ENCODE measurements at regions not wholly inside any gene's neighbourhood (a gene's known extent, or its start where the extent isn't known, plus 50 kb on each side); places are given as distances from the start of the nearest gene placed in this dataset.

- TF ChIP-seq POLR2A (IDR thresholded peaks at IDR 0.05) (no peak), CTCF (IDR thresholded peaks at IDR 0.05) (no peak), EP300 (IDR thresholded peaks at IDR 0.05) (no peak)
These were observed 604.6 kb downstream of the LRRIQ3 start for GRCh38 chr1:73593364-73593763.

Measured in ovary (tissue), 3 donors.